NCI-H2081 treated with DMSO at 0.1 percent for 48 hours (cell line): ENCODE measurements at regions not wholly inside any gene's neighbourhood (a gene's known extent, or its start where the extent isn't known, plus 50 kb on each side); places are given as distances from the start of the nearest gene placed in this dataset.
"Not testable (repeated sequence)": the region's sequence is repeated elsewhere in the genome, so short reads cannot be mapped to it uniquely, and the experiment has no call there.

ENCODE experiments used
- DNase-seq: peaks from one replicate; lab custom pipeline; 2025; lab: John Stamatoyannopoulos, UW

DNA sequence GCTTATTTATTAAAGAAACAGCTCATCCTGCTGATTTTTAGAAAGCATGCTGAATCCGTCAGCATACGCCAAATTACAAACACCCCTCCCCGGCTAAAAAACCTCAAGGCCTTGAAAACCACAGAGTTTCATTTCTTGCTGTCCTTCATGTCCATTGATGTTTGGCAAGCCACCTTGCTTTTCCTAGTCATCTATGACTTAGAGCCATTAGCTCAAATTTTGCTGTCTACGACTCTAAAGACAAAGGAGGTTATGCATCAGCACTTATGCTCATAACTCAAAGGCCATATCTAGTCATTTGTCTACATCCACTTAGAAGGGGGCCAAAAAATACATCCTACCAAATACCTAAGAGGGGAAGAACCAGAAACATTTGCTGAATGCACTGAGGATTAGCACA is 925.1 kb downstream of the PCDH7 start:
- DNase-seq = no peak

DNA sequence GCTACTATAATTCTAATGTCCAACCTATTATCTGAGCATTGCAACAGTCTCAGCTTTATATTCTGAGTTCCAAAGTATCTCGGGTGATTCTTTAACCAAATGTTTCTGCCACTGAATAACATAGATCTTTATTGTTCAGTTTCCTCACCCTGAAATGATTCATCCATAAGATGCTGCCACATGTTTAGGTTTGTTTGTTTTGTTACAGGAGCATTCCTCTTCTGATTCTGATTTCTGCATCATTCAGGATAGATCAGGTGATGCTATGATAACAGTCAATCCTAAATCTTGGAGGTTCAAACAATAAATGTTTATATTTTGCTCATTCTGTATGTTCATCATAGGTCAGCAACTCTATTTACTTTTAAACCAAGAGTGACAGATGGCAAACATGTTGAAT is 927.6 kb downstream of the PCDH7 start:
- DNase-seq = no peak

DNA sequence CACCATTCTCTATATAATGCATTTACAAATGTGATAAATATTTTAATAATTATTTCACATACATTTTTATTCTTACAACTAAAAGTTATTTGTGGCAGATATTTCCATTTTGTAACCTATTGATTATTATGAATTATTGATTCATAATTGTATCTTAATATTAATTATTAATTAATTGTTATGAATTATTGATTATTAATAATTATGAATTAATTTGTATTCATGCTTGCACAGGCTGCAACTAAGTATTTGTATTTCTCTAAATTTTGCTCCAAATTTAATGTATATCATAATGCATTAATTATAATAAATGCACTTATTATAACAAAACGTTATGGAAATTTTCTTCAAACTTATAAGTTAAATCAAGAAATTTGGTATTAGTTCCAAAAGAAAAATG is 929.7 kb downstream of the PCDH7 start:
- DNase-seq = no peak

DNA sequence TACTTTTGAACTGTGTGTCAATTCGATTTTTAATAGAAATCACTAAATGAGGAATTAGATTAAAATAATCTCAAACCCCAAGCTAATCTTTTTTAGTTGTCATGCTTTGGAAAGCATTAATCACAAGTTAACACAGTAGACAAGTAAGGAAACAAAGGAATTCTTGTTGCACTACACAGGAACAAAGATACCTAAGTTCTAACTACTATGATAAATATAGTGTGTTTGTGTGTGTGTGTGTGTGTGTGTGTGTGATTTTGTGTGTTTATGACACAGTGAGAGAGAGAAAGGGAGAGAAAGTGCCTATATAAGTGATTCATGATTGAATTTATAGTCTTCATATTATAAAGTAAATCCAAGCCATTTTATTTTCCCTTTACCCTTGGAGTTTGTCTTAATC is 931.4 kb downstream of the PCDH7 start:
- no peak for DNase-seq

DNA sequence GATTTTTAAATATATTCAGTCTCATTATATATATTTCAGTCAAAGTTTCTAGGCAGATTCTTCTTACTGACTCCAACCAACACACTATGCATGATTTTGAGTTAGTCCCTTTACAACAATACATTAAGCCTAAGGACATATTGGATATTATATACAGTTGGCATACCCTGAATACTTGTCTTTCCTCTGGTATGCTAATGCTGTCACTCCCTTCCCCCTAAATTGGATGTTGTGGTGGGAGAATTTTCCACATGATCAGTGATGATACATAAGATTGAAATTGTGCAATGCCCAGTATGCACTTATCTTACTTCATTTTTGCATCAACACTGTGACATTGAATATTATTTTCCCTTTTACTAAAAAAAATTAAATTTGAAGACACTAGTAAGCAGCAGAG is 935.2 kb downstream of the PCDH7 start:
- DNase-seq = no peak

DNA sequence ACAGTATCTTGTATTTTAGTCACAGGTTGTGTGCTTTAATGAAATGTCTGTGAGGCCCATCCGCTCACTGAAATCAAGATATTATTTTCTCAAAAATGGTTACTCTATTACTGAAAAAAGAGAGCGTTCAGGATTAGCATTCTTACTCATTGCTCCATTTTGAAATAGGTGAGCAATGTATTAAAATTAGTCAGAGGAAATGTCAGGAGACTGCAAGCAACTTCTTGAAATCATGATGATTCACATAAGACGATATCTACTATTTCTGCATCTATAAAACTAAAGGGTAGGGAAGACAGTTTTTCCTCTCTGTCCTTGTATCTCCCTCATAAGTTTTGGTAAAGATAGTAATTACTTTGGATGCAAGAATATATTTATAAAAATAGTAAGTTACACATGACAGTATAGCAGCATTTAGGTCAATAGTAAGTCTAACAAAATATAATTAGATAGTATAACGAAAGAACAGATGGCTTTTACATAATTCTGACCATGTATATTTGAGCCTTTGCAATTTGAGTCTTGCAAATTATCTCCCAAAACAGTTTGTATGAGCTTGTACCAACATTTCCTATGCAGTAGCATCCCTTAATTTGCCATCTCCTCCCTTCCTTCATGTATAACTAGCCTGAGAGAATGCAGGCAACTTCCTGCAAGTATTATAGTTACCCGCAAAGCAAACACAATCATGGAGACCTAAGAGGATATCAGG is 937.8 kb downstream of the PCDH7 start:
- DNase-seq = no peak

DNA sequence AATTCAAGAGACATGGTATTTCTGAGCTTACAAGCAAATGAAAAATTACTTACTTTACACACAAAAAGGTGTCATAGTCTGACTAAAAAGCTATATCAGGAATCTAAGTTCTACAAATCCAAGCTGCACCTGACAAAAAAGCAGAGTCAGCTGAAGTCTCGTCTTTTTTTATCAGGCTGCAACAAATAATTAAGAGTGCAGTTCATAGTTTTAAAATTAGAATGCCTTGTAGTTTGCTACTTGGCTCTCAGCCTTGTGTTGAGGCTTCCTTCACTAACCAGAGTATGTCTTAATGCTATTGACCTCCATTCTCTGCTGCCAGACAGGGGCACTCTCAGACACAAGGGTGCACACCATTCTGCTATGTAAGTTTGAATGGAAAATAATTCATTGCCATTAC is 940.7 kb downstream of the PCDH7 start:
- DNase-seq = no peak

DNA sequence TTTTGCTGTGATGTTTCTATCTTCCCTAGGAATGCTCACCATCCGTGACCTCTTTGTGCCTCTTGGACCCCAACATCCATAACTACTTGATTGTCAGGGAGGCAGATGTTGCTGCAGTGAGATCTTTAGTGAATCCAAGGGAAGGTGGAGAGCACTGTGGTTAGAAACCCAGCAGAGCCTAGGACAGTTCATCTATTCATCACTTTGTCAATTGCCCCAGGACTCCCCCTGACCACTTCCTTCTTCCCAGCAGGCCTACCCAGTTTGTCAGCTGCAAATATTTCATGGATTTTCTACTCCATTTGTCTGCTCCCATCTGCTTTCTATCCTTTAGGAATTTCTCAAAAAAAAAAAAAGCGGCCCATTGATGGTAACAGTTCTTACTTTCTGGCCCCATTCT is 942.8 kb downstream of the PCDH7 start:
- no peak for DNase-seq

DNA sequence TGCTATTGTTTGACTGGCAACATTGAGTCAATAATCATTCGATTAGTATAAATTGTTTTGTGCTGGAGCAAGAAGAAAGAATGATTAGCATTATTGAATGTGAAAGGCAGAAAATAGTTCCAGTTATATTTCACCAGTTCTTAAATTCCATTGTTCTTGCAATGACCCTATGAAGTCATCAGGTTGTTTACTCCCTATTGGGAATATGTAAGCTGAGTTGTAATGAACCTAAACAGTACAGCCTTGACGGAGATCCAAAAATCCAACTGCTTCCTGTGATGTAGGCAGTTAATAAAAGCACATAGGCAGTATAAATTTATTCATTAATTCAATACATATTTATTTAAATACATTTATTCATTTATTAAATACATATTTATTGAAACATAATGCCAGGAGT is 947.5 kb downstream of the PCDH7 start:
- no peak for DNase-seq

DNA sequence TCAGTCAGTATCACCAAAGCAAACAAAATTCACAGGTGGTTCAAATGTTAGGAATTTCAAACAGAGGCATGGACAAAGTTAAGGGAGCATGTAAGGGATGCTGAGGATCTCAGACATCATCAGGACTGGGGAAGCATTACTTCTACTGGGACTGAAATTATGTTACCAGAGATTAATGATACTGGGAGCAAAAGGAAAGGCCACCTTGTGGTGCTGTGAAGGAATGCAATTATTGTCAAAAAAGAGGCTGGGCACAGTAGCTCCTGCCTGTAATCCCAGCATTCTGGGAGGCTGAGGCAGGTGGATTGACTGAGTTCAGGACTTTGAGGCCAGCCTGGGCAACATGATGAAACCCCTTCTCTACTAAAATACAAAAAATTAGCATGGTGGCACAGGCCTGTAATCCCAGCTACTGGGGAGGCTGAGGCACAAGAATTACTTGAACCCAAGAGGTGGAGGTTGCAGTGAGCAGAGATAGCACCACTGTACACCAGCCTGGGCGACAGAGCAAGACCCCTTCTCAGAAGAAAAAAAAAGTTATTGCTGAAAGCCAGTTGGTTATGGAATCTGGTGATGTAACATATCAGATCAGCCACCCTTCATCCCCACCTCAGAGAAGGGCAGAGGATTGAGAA is 954.3 kb downstream of the PCDH7 start:
- DNase-seq = no peak

DNA sequence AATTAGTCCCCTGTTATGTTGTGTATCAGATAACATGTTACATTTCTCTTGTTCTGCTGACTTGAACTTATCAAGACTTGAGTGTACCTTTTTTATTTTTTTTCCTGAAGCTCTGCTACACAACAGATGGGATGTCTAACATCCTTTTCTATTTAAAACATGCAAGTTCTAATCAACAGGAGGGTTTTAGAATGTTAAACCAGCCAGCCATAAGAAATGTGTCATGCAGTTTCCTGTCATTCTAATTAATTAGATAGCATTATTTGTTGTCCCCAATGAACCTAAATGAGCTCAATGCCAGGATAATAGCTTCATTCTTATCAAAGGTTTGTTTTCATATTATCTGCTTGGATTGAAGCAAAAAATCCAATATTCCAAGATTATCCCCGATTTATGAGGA is 958.2 kb downstream of the PCDH7 start:
- DNase-seq = no peak

DNA sequence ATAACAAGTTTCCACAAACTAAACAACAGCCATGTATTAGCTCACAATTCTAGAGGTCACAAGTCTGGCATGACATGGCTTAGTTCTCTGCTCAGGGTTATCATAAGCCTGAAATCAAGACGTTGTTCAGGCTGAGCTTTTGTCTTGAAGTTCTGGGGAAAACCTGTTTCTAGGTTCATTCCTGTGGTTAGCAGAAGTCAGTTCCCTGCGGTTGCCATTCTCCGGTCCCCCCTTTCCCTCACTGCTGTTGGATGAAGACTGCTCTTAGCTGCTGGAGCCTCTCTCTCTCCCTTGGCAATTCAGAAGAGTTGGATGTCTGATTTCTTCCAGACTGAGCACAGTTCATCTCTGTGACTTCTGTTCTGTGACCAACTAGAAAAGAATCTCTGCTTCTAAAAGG is 962.6 kb downstream of the PCDH7 start:
- DNase-seq = no peak

DNA sequence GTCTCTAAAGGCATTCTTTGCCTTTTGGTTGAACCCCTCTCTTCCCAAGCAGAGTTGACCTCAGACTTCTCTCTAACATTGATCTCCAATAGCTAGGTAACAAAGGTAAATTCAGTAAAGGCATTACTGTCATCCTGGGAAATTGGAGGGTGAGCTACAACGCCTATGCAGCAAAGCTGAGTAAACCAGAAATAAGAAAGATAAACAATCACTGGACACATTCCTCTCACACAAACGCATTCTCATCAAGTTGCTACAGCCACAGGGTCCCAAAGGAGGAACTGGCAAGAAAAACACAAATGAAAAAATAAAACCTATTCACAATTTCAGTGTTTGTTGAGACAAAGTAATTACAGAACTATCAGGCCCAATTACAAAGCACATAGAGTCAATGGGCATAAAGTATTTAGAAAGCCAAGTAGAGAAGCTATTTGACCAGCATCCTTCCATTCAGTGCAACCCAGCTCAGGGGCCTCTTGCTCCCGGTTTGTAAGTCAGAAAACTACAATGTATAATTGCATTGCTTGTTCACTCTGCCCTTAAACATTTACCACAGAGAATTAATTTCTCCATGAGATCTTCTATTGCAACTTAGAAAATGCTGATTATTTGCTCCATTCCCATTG is 967.7 kb downstream of the PCDH7 start:
- no peak for DNase-seq

DNA sequence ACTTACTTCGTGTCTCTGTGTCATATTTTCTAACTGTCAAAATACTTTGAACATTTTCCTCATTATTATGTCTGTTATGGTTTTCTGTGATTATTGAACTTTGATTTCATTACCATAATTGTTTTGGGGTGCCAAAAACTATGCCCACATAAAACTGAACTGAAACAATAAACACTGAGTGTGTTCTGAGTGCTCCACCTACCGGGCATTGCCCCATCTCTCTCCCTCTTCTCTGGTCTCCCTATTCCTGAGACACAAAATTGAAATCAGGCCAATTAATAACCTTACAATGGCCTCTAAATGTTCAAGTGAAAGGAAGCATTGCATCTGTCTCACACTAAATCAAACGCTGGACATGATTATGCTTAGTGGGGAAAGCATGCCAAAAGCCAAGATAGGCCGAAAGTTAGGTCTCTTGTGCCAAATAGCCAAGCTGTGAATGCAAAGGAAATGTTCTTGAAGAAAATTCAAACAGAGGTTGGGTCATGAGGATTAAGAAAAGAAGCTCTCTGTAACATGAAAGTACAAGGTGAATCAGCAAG is 972.3 kb downstream of the PCDH7 start:
- DNase-seq = no peak

DNA sequence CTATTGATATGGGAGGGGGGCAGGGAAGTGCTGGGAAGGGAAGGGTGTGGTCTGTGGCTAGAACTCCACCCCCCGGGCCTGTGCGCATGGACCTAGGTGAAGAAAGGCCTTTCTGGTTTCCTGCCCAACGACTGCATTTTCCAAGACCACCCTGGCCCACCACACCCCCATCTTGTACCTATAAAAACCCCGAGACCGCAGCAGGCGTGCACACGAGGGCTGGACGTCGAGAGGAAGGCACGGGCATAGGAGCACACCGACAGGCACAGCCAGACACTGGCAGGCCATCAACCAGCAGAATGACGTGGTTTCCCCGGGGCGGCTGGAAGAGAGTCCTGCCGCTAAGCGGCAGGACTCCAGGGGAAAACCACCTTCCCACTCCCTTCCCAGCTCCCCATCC is 981.1 kb downstream of the PCDH7 start:
- DNase-seq = no peak

DNA sequence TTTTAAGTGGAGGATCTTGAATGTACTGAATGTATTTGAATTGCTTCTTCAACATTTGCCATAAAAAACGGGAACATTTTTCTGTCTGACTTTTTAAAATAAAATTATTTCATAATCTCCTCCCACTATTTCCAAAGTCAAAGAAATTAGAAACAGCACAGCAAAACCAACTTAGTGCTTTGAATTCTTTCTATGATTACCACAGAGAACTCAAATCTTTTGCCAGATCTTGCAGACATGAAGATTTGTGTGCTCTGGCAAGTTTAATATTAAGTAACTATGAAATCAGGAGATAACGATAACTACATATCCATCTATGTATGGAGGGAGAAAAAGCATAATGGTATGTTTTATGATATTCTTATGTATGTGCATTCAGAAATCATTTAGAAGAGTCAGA is 982.2 kb downstream of the PCDH7 start:
- no peak for DNase-seq

DNA sequence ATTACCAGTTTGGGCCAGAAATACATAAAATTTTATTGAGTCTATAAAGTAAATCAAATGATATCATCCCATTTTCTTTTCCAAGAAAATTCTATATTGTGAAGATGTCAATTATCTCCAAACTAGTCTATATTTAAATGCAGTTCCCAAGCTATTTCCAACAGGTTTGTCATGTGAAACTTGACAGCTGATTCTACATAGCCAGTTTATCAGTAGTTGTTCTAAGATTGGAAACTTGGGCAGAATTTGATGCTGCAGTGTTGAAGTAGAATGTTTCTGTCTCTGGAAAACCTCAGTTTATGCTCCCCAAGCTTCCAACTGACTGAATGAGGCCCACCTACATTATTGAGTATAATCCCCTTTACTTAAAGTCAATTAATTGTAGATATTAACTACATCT is 994.1 kb downstream of the PCDH7 start:
- DNase-seq = no peak

DNA sequence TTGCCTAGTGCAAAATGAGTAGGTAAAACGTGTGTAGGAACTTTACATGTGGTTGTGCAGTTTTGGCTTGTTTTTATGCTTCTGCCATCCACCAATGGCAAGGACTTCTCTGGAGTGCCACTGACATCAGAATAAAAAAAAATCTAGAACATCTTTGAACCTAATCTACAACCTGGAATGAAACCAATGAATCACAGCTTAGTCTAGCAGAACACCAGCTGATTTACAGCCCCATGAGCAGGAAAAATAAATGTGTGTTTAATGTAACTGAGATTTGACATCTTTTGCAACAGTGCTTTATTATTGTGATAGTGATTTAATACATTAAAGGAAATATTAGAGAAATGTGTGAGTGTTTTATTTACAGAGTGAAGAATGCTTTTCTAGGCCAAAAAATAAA is 995.1 kb downstream of the PCDH7 start:
- DNase-seq = no peak

DNA sequence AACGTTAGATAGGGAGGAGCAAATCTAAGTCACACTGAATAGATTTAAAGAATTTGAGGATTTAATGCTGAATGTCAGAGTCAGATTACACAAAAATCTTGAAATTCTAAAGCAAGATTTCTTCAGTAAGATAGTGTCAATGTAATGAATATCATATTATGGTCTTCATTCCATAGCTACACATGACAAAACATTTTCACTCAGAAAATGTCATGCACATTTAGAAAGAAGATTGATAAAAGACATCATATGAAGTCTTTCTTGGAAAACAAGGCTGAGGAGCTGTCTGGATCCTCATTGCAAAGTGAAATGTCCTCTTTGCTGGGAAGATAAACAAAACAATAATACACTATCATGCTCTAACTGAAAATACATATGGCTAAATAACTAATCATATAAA is 1006.9 kb downstream of the PCDH7 start:
- DNase-seq = no peak

DNA sequence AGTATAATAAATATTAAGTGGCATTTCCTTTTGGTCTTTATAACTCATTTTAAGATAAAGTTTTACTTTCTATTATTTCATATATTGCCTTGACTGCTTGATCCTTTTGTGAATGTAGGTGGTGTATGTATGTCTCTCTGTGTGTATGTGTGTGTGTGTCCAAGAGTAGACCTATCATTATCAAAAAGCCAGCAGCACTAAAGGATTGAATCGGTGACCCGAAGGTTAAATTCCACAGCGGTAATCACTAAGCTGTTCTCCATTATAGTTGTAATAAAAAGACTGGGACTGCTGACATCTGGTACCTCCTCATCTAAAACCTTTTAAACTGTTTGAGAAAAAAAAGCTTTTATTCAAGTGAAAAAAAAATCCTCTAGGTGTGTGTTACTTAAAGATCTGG is 1014.8 kb downstream of the PCDH7 start:
- DNase-seq = no peak

DNA sequence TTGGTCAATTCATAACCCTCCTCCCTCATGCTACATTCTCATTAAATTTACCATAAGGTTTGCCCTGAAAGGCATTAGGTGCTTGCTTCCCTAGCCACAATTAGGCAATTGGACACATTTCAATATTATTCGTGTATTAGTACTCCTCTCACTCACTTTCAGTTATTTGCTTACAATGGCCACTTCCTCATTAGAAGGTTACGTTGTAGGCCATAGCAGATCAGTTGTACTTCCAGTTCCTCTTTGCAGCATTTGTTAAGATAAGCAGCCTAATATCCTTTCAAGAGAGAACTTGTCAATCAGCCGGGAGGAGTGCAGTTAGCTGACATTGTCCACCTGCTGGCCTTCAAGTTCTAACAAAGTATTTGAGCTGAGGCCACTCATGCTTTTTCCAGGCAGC is 1017.2 kb downstream of the PCDH7 start:
- DNase-seq = no peak

DNA sequence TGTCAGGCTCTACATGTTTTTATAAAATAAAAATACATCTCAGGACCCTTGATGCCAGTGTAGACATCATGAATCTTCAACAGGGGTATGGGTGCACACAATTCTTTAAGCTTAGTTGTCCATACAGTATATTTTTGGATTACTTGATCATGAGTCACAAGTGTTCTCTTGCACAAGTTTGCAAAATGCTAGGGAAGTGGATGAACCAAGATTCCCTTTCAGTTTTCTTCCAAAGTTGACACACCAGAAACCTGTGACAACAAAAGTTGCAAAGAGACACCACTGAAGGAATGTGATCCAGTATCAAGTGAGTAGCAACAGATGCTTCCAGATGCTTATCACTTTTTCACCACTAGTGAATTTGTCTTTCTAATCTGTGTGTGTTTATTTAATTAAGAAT is 1021.2 kb downstream of the PCDH7 start:
- DNase-seq = no peak

DNA sequence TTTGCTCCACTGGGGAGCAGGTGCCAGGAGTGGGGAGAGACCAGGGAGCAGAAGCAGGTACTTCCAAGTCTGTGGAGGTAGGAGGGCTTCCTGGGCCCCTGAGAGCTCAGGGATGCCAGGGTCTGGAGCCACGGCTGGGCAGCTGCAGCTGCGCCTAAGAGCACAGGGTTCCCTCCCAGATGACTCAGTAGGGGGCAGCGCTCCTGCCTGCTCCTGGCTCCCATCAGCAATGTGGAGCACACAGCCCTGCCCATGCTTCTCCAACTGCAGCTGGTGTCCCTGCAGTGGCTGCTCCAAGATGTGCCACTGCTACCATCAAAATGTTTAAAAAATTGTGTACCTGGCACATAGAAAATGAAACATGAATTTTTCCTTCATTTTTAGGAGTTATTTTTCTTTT is 1028.2 kb downstream of the PCDH7 start:
- no peak for DNase-seq

DNA sequence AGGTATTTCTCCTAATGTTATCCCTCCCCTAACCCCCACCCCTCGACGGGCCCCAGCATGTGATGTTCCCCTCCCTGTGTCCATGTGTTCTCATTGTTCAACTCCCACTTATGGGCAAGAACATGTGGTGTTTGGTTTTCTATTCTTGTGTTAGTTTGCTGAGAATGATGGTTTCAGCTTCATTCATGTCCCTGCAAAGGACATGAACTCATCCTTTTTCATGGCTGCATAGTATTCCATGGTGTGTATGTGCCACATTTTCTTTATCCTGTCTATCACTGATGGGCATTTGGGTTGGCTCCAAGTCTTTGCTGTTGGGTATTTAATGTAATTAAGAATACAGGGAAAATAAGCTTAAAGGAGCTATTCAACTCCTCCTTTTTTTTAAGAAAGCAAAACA is 1030.4 kb downstream of the PCDH7 start:
- not testable (repeated sequence) for DNase-seq
